ENCODE measurements at regions not wholly inside any gene's neighbourhood (a gene's known extent, or its start where the extent isn't known, plus 50 kb on each side); places are given as distances from the start of the nearest gene placed in this dataset.

GRCh38 chr10:128701381-128701780, 575.2 kb upstream of the MKI67 start:
- Histone ChIP-seq H3K27me3 (peaks cover 0 to 15% (median 0%) of the 10 kb centered on the region in 9 donors), H3K4me3 (no peak overlapping the region), H3K27ac (no peak overlapping the region), H3K36me3 (no peaks in the 10 kb centered on the region), H3K4me1 (no peaks in the 10 kb centered on the region), H3K9me3 (peaks cover 0 to 5% (median 0%) of the 10 kb centered on the region in 12 donors)
- WGBS, 4 donors: 45 to 54% (median 49%) methylated on average over 4 of the region's 4 CpGs
- ATAC-seq: no peak
- intact Hi-C loops (cut with DNase I): no loop called here
- TF ChIP-seq CTCF (IDR thresholded peaks at IDR 0.05) (no peak), POLR2A (IDR thresholded peaks at IDR 0.05) (no peak)
- no peak for DNase-seq

GRCh38 chr10:128701837-128702236, 575.6 kb upstream of the MKI67 start:
- 78 to 93% (median 81%) methylated on average over 1 of the region's 1 CpG for WGBS, 4 donors
- no peaks in the 10 kb centered on the region for H3K36me3 ChIP-seq
- ATAC-seq (no peak), DNase-seq (no peak)
- H3K9me3 ChIP-seq: peaks cover 0 to 5% (median 0%) of the 10 kb centered on the region in 12 donors
- no peak overlapping the region for H3K4me3 ChIP-seq
- intact Hi-C loops (cut with DNase I): no loop called here
- H3K4me1 ChIP-seq: no peaks in the 10 kb centered on the region
- no peak for TF ChIP-seq CTCF (IDR thresholded peaks at IDR 0.05)
- no peak for TF ChIP-seq POLR2A (IDR thresholded peaks at IDR 0.05)
- no peak overlapping the region for H3K27ac ChIP-seq
- peaks cover 0 to 15% (median 0%) of the 10 kb centered on the region in 9 donors for H3K27me3 ChIP-seq

GRCh38 chr10:128704716-128705115, 578.5 kb upstream of the MKI67 start:
- no peak for TF ChIP-seq CTCF (IDR thresholded peaks at IDR 0.05)
- no peak for TF ChIP-seq POLR2A (IDR thresholded peaks at IDR 0.05)

GRCh38 chr10:128708182-128708581, 582.0 kb upstream of the MKI67 start:
- TF ChIP-seq POLR2A (IDR thresholded peaks at IDR 0.05) (no peak), CTCF (IDR thresholded peaks at IDR 0.05) (no peak)
- 76 to 82% (median 77%) methylated on average over 9 of the region's 9 CpGs for WGBS, 4 donors
- ATAC-seq (no peak), DNase-seq (no peak)
- intact Hi-C loops (cut with DNase I): no loop called here
- Histone ChIP-seq H3K4me1 (no peaks in the 10 kb centered on the region), H3K27me3 (peaks cover 0 to 22% (median 4%) of the 10 kb centered on the region in 9 donors), H3K9me3 (peaks cover 0 to 5% (median 0%) of the 10 kb centered on the region in 12 donors), H3K27ac (no peak overlapping the region), H3K36me3 (no peaks in the 10 kb centered on the region), H3K4me3 (no peak overlapping the region)

More at GRCh38 chr10:128704716-128705115, 578.5 kb upstream of the MKI67 start:
- H3K27ac ChIP-seq: no peak overlapping the region
- no peaks in the 10 kb centered on the region for H3K36me3 ChIP-seq
- H3K9me3 ChIP-seq: peaks cover 0 to 5% (median 0%) of the 10 kb centered on the region in 12 donors
- H3K4me3 ChIP-seq: no peak overlapping the region
- ATAC-seq: no peak
- 64 to 83% (median 77%) methylated on average over 1 of the region's 1 CpG for WGBS, 4 donors
- DNase-seq: no peak
- H3K4me1 ChIP-seq: no peaks in the 10 kb centered on the region
- intact Hi-C loops (cut with DNase I): no loop called here
- H3K27me3 ChIP-seq: peaks cover 0 to 2% (median 0%) of the 10 kb centered on the region in 9 donors
